ENCODE measurements at regions not wholly inside any gene's neighbourhood (a gene's known extent, or its start where the extent isn't known, plus 50 kb on each side); places are given as distances from the start of the nearest gene placed in this dataset.

- Mint-ChIP-seq H3K27ac (no peak overlapping the region), H3K4me3 (no peak overlapping the region), H3K4me1 (ENCODE audit: low read depth) (peaks cover 3% of the 10 kb centered on the region), H3K36me3 (ENCODE audit: insufficient read depth in 2 of 2) (no peaks in the 10 kb centered on the region), H3K9me3 (no peaks in the 10 kb centered on the region), H3K27me3 (ENCODE audit: low read depth) (peaks cover 38% of the 10 kb centered on the region)
- DNase-seq (no peak), ATAC-seq (replicated peaks in 1 of 2) (no peak)
Measured at GRCh38 chrX:40462795-40463194, 118.0 kb upstream of the ATP6AP2 start.

DNA sequence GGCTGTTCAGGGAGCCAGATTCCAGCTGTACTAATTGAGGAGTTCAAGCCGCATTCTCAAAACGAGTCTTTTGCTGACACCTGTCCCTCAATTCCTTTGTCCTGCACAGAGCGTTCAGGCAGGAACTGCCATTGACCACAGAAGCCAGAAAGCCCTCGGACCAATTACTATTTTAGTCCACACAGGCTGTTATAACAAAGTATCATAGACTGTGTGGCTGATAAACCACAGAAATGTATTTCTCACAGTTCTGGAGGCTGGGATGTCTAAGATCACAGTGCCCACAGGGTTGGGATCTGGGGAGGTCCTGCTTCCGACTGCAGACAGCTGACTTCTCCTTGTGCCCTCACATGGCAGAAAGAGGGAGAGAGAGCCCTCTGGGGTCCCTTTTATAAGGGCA, 119.8 kb upstream of the ATP6AP2 start:
- Mint-ChIP-seq H3K9me3 (no peaks in the 10 kb centered on the region), H3K36me3 (ENCODE audit: insufficient read depth in 2 of 2) (no peaks in the 10 kb centered on the region), H3K4me3 (no peak overlapping the region), H3K27ac (no peak overlapping the region), H3K4me1 (ENCODE audit: low read depth) (no peaks in the 10 kb centered on the region), H3K27me3 (ENCODE audit: low read depth) (peaks cover 38% of the 10 kb centered on the region)
- no peak for ATAC-seq (replicated peaks in 1 of 2)
- DNase-seq = no peak

DNA sequence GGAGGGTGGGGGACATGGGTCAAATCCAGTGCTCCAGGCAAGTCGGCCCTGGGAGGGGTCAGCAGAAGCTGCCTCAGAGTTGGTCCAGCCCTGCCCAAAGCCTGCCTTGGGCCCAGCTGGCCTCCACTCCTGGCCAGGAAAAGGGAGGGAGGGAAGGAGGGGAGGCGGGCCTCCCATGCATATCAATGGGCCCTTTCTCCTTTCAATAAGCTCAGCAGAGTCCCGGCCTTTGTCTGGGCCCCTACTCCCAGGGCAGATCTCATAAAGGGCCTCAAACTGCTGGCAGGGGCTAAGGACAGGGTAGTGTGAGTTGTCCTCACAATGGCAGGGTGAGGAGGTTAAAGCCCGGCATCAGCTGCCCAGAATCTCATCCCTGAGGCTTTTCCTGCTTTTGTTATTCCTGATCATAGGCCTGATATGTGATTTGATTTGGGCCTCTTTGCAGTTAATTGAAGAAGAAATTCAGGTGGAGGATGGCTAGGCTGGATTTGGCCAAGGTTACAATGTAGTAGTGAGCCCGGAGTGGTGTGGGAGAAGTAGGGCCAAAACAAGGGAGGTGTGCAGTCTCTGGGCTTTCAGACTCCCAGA, 121.1 kb upstream of the ATP6AP2 start:
- Mint-ChIP-seq H3K4me1 (ENCODE audit: low read depth) (no peaks in the 10 kb centered on the region), H3K4me3 (no peak overlapping the region), H3K36me3 (ENCODE audit: insufficient read depth in 2 of 2) (no peaks in the 10 kb centered on the region), H3K27me3 (ENCODE audit: low read depth) (peaks cover 42% of the 10 kb centered on the region), H3K27ac (no peak overlapping the region), H3K9me3 (no peaks in the 10 kb centered on the region)
- no peak for DNase-seq
- ATAC-seq (replicated peaks in 1 of 2) = no peak

- Mint-ChIP-seq H3K27me3 (ENCODE audit: low read depth) (peaks cover 53% of the 10 kb centered on the region), H3K4me3 (no peak overlapping the region), H3K9me3 (no peaks in the 10 kb centered on the region), H3K27ac (no peak overlapping the region), H3K4me1 (ENCODE audit: low read depth) (no peaks in the 10 kb centered on the region), H3K36me3 (ENCODE audit: insufficient read depth in 2 of 2) (no peaks in the 10 kb centered on the region)
- DNase-seq (no peak), ATAC-seq (replicated peaks in 1 of 2) (no peak)
Measured at GRCh38 chrX:40457406-40457805, 123.4 kb upstream of the ATP6AP2 start.

GRCh38 chrX:40452031-40452430, 128.7 kb upstream of the ATP6AP2 start:
- no peak for DNase-seq
- Mint-ChIP-seq H3K27me3 (ENCODE audit: low read depth) (peaks cover 26% of the 10 kb centered on the region), H3K4me1 (ENCODE audit: low read depth) (no peaks in the 10 kb centered on the region), H3K9me3 (no peaks in the 10 kb centered on the region), H3K4me3 (no peak overlapping the region), H3K36me3 (ENCODE audit: insufficient read depth in 2 of 2) (no peaks in the 10 kb centered on the region), H3K27ac (no peak overlapping the region)
- ATAC-seq (replicated peaks in 1 of 2) = no peak

GRCh38 chrX:40449956-40450706, 130.6 kb upstream of the ATP6AP2 start:
- DNase-seq = no peak
- Mint-ChIP-seq H3K36me3 (ENCODE audit: insufficient read depth in 2 of 2) (no peaks in the 10 kb centered on the region), H3K4me1 (ENCODE audit: low read depth) (no peaks in the 10 kb centered on the region), H3K27me3 (ENCODE audit: low read depth) (peaks cover 19% of the 10 kb centered on the region), H3K4me3 (no peak overlapping the region), H3K27ac (no peak overlapping the region), H3K9me3 (no peaks in the 10 kb centered on the region)
- ATAC-seq (replicated peaks in 1 of 2) = no peak

- H3K27ac Mint-ChIP-seq = no peak overlapping the region
- H3K9me3 Mint-ChIP-seq = no peaks in the 10 kb centered on the region
- peaks cover 19% of the 10 kb centered on the region for H3K27me3 Mint-ChIP-seq (ENCODE audit: low read depth)
- H3K4me1 Mint-ChIP-seq (ENCODE audit: low read depth) = no peaks in the 10 kb centered on the region
- H3K36me3 Mint-ChIP-seq (ENCODE audit: insufficient read depth in 2 of 2) = no peaks in the 10 kb centered on the region
- no peak for DNase-seq
- no peak overlapping the region for H3K4me3 Mint-ChIP-seq
- ATAC-seq (replicated peaks in 1 of 2) = no peak
Measured at GRCh38 chrX:40449396-40449795, 131.4 kb upstream of the ATP6AP2 start.

DNA sequence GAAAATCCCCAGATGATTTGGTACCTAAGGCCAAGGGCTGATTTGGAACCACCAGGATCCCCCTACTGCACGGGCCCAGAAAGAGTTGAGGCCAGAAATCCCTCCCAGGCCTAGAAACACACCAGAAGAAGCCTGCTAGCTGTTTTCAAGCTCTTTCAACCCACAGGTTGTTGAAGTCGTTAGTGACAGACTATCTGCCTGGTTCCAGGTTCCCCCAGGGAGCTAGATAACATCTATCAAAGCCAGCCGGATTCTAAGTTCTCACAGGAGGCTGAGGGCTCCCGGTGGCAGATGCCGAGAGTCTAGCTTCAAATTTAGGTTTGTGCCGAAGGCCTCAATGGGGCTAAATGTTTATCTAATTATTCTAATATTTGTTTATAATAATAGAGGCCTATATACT, 132.0 kb upstream of the ATP6AP2 start:
- ATAC-seq (replicated peaks in 1 of 2) (no peak), DNase-seq (no peak)
- Mint-ChIP-seq H3K9me3 (no peaks in the 10 kb centered on the region), H3K4me3 (no peak overlapping the region), H3K27me3 (ENCODE audit: low read depth) (peaks cover 17% of the 10 kb centered on the region), H3K27ac (no peak overlapping the region), H3K4me1 (ENCODE audit: low read depth) (no peaks in the 10 kb centered on the region), H3K36me3 (ENCODE audit: insufficient read depth in 2 of 2) (no peaks in the 10 kb centered on the region)

DNA sequence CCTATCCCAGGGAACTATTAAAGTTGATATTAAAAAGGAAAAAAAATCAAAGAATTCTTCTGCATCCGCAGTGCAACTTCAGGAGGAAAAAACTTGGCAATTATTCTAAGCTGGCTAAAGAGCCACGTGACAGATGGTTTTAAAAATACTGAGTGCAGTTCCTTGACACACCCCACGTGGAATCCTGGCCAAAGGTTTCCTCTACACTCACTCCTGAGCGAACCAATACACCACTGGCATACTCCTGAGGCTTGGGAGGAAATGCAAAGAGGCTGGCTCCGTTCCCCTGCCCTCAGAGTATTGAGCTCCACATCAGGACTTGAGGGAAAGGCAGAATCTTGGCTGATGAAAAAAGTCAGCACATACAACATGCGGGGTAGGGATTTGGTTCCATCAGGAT, 133.8 kb upstream of the ATP6AP2 start:
- H3K27ac Mint-ChIP-seq = no peak overlapping the region
- ATAC-seq (replicated peaks in 1 of 2) = no peak
- no peak for DNase-seq
- no peaks in the 10 kb centered on the region for H3K9me3 Mint-ChIP-seq
- no peaks in the 10 kb centered on the region for H3K4me1 Mint-ChIP-seq (ENCODE audit: low read depth)
- no peak overlapping the region for H3K4me3 Mint-ChIP-seq
- peaks cover 15% of the 10 kb centered on the region for H3K27me3 Mint-ChIP-seq (ENCODE audit: low read depth)
- H3K36me3 Mint-ChIP-seq (ENCODE audit: insufficient read depth in 2 of 2) = no peaks in the 10 kb centered on the region

- H3K36me3 Mint-ChIP-seq (ENCODE audit: insufficient read depth in 2 of 2) = no peaks in the 10 kb centered on the region
- DNase-seq = no peak
- H3K27me3 Mint-ChIP-seq (ENCODE audit: low read depth) = peaks cover 28% of the 10 kb centered on the region
- no peaks in the 10 kb centered on the region for H3K4me1 Mint-ChIP-seq (ENCODE audit: low read depth)
- no peak overlapping the region for H3K4me3 Mint-ChIP-seq
- H3K9me3 Mint-ChIP-seq = no peaks in the 10 kb centered on the region
- no peak for ATAC-seq (replicated peaks in 1 of 2)
- no peak overlapping the region for H3K27ac Mint-ChIP-seq
Measured at GRCh38 chrX:40445691-40446090, 135.1 kb upstream of the ATP6AP2 start.

- no peaks in the 10 kb centered on the region for H3K36me3 Mint-ChIP-seq (ENCODE audit: insufficient read depth in 2 of 2)
- no peaks in the 10 kb centered on the region for H3K4me1 Mint-ChIP-seq (ENCODE audit: low read depth)
- H3K9me3 Mint-ChIP-seq = no peaks in the 10 kb centered on the region
- DNase-seq (no peak), ATAC-seq (replicated peaks in 1 of 2) (no peak)
- H3K4me3 Mint-ChIP-seq = no peak overlapping the region
- no peak overlapping the region for H3K27ac Mint-ChIP-seq
- H3K27me3 Mint-ChIP-seq (ENCODE audit: low read depth) = peaks cover 30% of the 10 kb centered on the region
Measured at GRCh38 chrX:40444798-40445496, 135.8 kb upstream of the ATP6AP2 start.

- H3K4me3 Mint-ChIP-seq = no peak overlapping the region
- no peaks in the 10 kb centered on the region for H3K9me3 Mint-ChIP-seq
- H3K36me3 Mint-ChIP-seq (ENCODE audit: insufficient read depth in 2 of 2) = no peaks in the 10 kb centered on the region
- DNase-seq (no peak), ATAC-seq (replicated peaks in 1 of 2) (no peak)
- H3K4me1 Mint-ChIP-seq (ENCODE audit: low read depth) = no peaks in the 10 kb centered on the region
- H3K27me3 Mint-ChIP-seq (ENCODE audit: low read depth) = peaks cover 32% of the 10 kb centered on the region
- H3K27ac Mint-ChIP-seq = no peak overlapping the region
Measured at GRCh38 chrX:40444133-40444532, 136.6 kb upstream of the ATP6AP2 start.

DNA sequence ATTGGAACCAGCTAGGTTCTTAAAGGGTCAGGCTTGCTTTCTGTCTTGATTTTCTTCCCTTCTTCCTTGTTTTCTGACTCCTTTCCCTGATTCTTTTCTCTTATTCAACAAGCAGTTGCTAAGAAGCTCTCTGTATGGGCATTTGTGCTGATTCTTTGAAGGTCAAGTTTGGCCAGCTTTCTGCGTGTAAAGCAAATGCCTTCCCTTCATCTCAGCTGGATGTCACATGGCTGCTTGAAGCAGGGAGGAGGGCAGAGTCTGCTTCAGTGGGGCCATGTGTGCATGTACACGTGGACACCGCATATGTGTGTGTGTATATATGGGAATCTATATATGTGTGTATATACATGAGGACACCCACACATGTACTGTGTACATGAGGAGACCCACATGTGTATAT, 139.9 kb upstream of the ATP6AP2 start:
- Mint-ChIP-seq H3K9me3 (no peaks in the 10 kb centered on the region), H3K36me3 (ENCODE audit: insufficient read depth in 2 of 2) (peaks cover 0 to 2% of the 10 kb centered on the region in 2 donors), H3K27ac (no peak overlapping the region), H3K4me1 (ENCODE audit: low read depth) (no peaks in the 10 kb centered on the region), H3K4me3 (no peak overlapping the region), H3K27me3 (ENCODE audit: low read depth) (peaks cover 36% of the 10 kb centered on the region)
- no peak for ATAC-seq (replicated peaks in 1 of 2)
- no peak for DNase-seq
